ENCODE measurements at regions not wholly inside any gene's neighbourhood (a gene's known extent, or its start where the extent isn't known, plus 50 kb on each side); places are given as distances from the start of the nearest gene placed in this dataset.
"Not testable (repeated sequence)": the region's sequence is repeated elsewhere in the genome, so short reads cannot be mapped to it uniquely, and the experiment has no call there.

GRCh38 chr14:49364752-49365117, 221.4 kb downstream of the RPS29 start:
- no peak for DNase-seq

GRCh38 chr14:49363821-49364751, 222.1 kb downstream of the RPS29 start:
- DNase-seq, result no peak

- DNase-seq, result no peak
Observed at GRCh38 chr14:49362916-49363315, 223.3 kb downstream of the RPS29 start.

GRCh38 chr14:49339130-49339529, 247.1 kb downstream of the RPS29 start:
- no peak for DNase-seq

- DNase-seq, result no peak
Observed at GRCh38 chr14:49319810-49320209, 266.4 kb downstream of the RPS29 start.

- DNase-seq, result no peak
Observed at GRCh38 chr14:49315570-49315969, 270.6 kb downstream of the RPS29 start.

- no peak for DNase-seq
Observed at GRCh38 chr14:49314737-49315136, 271.4 kb downstream of the RPS29 start.

- DNase-seq, result no peak
Observed at GRCh38 chr14:49313108-49313507, 273.1 kb downstream of the RPS29 start.

- DNase-seq, result no peak
Observed at GRCh38 chr14:49310298-49310697, 275.9 kb downstream of the RPS29 start.

- no peak for DNase-seq
Observed at GRCh38 chr14:49306152-49306751, 279.9 kb downstream of the RPS29 start.

GRCh38 chr14:49303946-49304516, 282.1 kb downstream of the RPS29 start:
- DNase-seq, result no peak

GRCh38 chr14:49297102-49297501, 289.1 kb downstream of the RPS29 start:
- DNase-seq, result no peak

GRCh38 chr14:49294621-49295148, 291.5 kb downstream of the RPS29 start:
- DNase-seq, result no peak

GRCh38 chr14:49287004-49287403, 299.2 kb downstream of the RPS29 start:
- no peak for DNase-seq

GRCh38 chr14:49286257-49286983, 299.8 kb downstream of the RPS29 start:
- no peak for DNase-seq

GRCh38 chr14:49280566-49280965, 305.6 kb downstream of the RPS29 start:
- no peak for DNase-seq

- DNase-seq, result no peak
Observed at GRCh38 chr14:49250517-49250916, 335.7 kb downstream of the RPS29 start.

- no peak for DNase-seq
Observed at GRCh38 chr14:49250109-49250508, 336.1 kb downstream of the RPS29 start.

GRCh38 chr14:49249022-49249421, 337.2 kb downstream of the RPS29 start:
- no peak for DNase-seq

- DNase-seq, result not testable (repeated sequence)
Observed at GRCh38 chr14:49243777-49244176, 342.4 kb downstream of the RPS29 start.

GRCh38 chr14:49240383-49240782, 345.8 kb downstream of the RPS29 start:
- no peak for DNase-seq

GRCh38 chr14:49228552-49228951, 357.6 kb downstream of the RPS29 start:
- DNase-seq, result no peak

- DNase-seq, result no peak
Observed at GRCh38 chr14:49221316-49221715, 364.9 kb downstream of the RPS29 start.

Data from activated CD8-positive, alpha-beta memory T cell treated with anti-CD3 and anti-CD28 coated beads, Interleukin-2, amount 50 U/mL, for 48 hours (primary cell).